K562 (cell line): ENCODE measurements at regions not wholly inside any gene's neighbourhood (a gene's known extent, or its start where the extent isn't known, plus 50 kb on each side); places are given as distances from the start of the nearest gene placed in this dataset.
A peak's percentile ranks its signal among the peaks of the same experiment; 100 is the strongest.

Experiments
- ATAC-seq: fragments of 200-7000 bp; cut with Tn5 transposase; 3 replicates; pipeline ENCODE4 v1.9.1; 2020; ENCODE audit warnings: moderate library complexity
- BruUV-seq: library from RNA; stranded (reverse); fragments of 400-500 nt; replicated peaks from 2 replicates; lab custom pipeline; 2021; lab: Mats Ljungman, UMichigan
- CTCF ChIA-PET: fragments of 300-600 bp; formaldehyde crosslinking; extraction: SDS; loops from one replicate; lab custom pipeline; 2021; ENCODE audit warnings: low intra/inter-chr PET ratio; lab: Yijun Ruan, JAX
- POLR2A ChIA-PET: fragments of 300-600, 350-650 bp; sonication (Branson Sonifier 250); formaldehyde crosslinking; extraction: SDS; loops from one replicate; lab custom pipeline; 2021; ENCODE audit warnings: antibody characterized with exemption, inconsistent platforms; lab: Yijun Ruan, JAX
- DNase-seq, 4 experiments: peaks; one replicate each; pipeline versions ENCODE4 v3.0.0 to v3.0.0-alpha.2; 2011 to 2018; ENCODE audit warnings: low spot score in 3 of 4, mixed read lengths in 3 of 4; ENCODE audit errors: extremely low read depth in 1 of 4
- FAIRE-seq: peaks from 2 replicates; lab custom pipeline; 2011; peaks lifted over from hg19 to GRCh38; lab: Jason Lieb, UNC
- H2AFZ ChIP-seq: 2 replicates; pipeline ENCODE4 v1.6.0; 2011; ENCODE audit warnings: low read depth, low read length, control low read depth, inconsistent platforms
- H3K27ac ChIP-seq: fragments of 200-600 bp; 3 replicates; pipeline ENCODE4 v1.8.0; 2011; ENCODE audit warnings: low read depth, mild to moderate bottlenecking, control low read depth, inconsistent platforms, low read length, moderate library complexity, mixed read lengths; ENCODE audit errors: extremely low read depth
- H3K27me3 ChIP-seq, 2 experiments: fragments of 300-600 bp in 1 of 2; 2 replicates in 1 of 2; 3 replicates in 1 of 2; pipeline versions ENCODE4 v1.6.0 to v1.8.0; 2011; ENCODE audit warnings: inconsistent platforms in 2 of 2, low read length in 2 of 2, mild to moderate bottlenecking in 1 of 2, mixed read lengths in 1 of 2, moderate library complexity in 1 of 2; ENCODE audit not compliant: control insufficient read depth in 2 of 2, insufficient read depth in 2 of 2
- H3K36me3 ChIP-seq: fragments of 300-600 bp; 3 replicates; pipeline ENCODE4 v1.8.0; 2011; ENCODE audit warnings: mild to moderate bottlenecking, low read length, inconsistent platforms; ENCODE audit not compliant: control insufficient read depth, insufficient read depth
- H3K4me1 ChIP-seq, 2 experiments: fragments of 200-600 bp in 1 of 2; replicated peaks in 1 of 2; 2 replicates in 1 of 2; 3 replicates in 1 of 2; pipeline versions ENCODE4 v1.5.1 to v1.8.0; 2011; ENCODE audit warnings: inconsistent platforms in 2 of 2, low read length in 2 of 2, mild to moderate bottlenecking in 1 of 2, mixed read lengths in 1 of 2, moderate library complexity in 1 of 2; ENCODE audit not compliant: control insufficient read depth in 2 of 2, insufficient read depth in 2 of 2
- H3K4me2 ChIP-seq: 2 replicates; pipeline ENCODE4 v1.6.1; 2011; ENCODE audit warnings: low read length, control low read depth, inconsistent platforms, mixed read lengths; ENCODE audit not compliant: insufficient read depth
- H3K4me3 ChIP-seq: fragments of 200-600 bp; sonication (generic), shearing (Covaris generic); 2 replicates; pipeline ENCODE4 v1.5.1; 2016; ENCODE audit warnings: control low read depth, inconsistent platforms
- H3K79me2 ChIP-seq: fragments of 200-600 bp; 3 replicates; pipeline ENCODE4 v1.8.0; 2011; ENCODE audit warnings: low read length, inconsistent platforms; ENCODE audit not compliant: control insufficient read depth, insufficient read depth
- H3K9ac ChIP-seq, 2 experiments: 2 replicates each; pipeline versions ENCODE4 v1.6.0 to v1.6.1; 2011; ENCODE audit warnings: low read depth in 2 of 2, low read length in 2 of 2, control low read depth in 1 of 2, inconsistent platforms in 1 of 2, mild to moderate bottlenecking in 1 of 2, mixed read lengths in 1 of 2; ENCODE audit not compliant: insufficient read depth in 1 of 2
- H3K9me1 ChIP-seq: one replicate; pipeline ENCODE4 v1.6.0; 2011; ENCODE audit warnings: inconsistent platforms, mild to moderate bottlenecking, low read length, moderate library complexity; ENCODE audit not compliant: control insufficient read depth, insufficient read depth
- H3K9me3 ChIP-seq: replicated peaks from 2 replicates; pipeline ENCODE4 v1.5.1; 2011; ENCODE audit warnings: low read depth, low read length, inconsistent platforms; ENCODE audit not compliant: control insufficient read depth, insufficient read depth
- H4K20me1 ChIP-seq: replicated peaks from 2 replicates; pipeline ENCODE4 v1.6.1; 2011; ENCODE audit warnings: low read length, inconsistent platforms, mixed read lengths; ENCODE audit not compliant: control insufficient read depth, insufficient read depth
- CHCHD3 ChIP-seq: fragments of 250-450 bp; sonication (Bioruptor Pico); IDR thresholded peaks from 2 replicates; pipeline ENCODE4 v2.1.2; 2022; ENCODE audit warnings: mild to moderate bottlenecking
- CSDE1 ChIP-seq, 2 experiments: fragments of 450-650 bp; IDR thresholded peaks; 2 replicates each; pipeline ENCODE4 v1.6.1; 2016; ENCODE audit warnings: mild to moderate bottlenecking in 1 of 2
- CUX1 ChIP-seq: fragments of 200-800 bp; sonication (Bioruptor generic); IDR thresholded peaks from 2 replicates; pipeline ENCODE4 v1.6.1; 2016; ENCODE audit warnings: missing genetic modification characterization, missing compliant biosample characterization
- E2F3 ChIP-seq: fragments of 250-450 bp; sonication (Bioruptor Pico); IDR thresholded peaks from 2 replicates; pipeline ENCODE4 v1.4.0; 2020; ENCODE audit warnings: mild to moderate bottlenecking
- FUS ChIP-seq: fragments of 200-400 bp; formaldehyde crosslinking; optimal IDR thresholded peaks from 2 replicates; pipeline ENCODE3; 2017; ENCODE audit warnings: low read depth, low read length
- GATAD2B ChIP-seq: fragments of 450-650 bp; IDR thresholded peaks from 2 replicates; pipeline ENCODE4 v1.6.1; 2017; ENCODE audit warnings: mild to moderate bottlenecking, borderline replicate concordance
- HNRNPUL1 ChIP-seq: fragments of 200-400 bp; formaldehyde crosslinking; IDR thresholded peaks from 2 replicates; pipeline ENCODE4 v1.6.1; 2017; ENCODE audit warnings: low read length
- POU5F1 ChIP-seq: fragments of 150-350 bp; IDR thresholded peaks from 2 replicates; pipeline ENCODE4 v1.6.1; 2014; ENCODE audit warnings: borderline replicate concordance, low read length, low read depth, mild to moderate bottlenecking; ENCODE audit not compliant: partially characterized antibody
- PRMT5 ChIP-seq: sonication (generic); formaldehyde crosslinking; IDR thresholded peaks from 2 replicates; pipeline ENCODE4 v1.5.0; 2020; ENCODE audit warnings: missing genetic modification reagents
- PYGO2 ChIP-seq: fragments of 450-650 bp; IDR thresholded peaks from 2 replicates; pipeline ENCODE4 v1.6.1; 2016; ENCODE audit warnings: mild to moderate bottlenecking, missing genetic modification characterization, moderate library complexity, missing compliant biosample characterization
- RBBP5 ChIP-seq: fragments of 200-600 bp; sonication (generic); IDR thresholded peaks from 2 replicates; pipeline ENCODE4 v1.6.1; 2012; ENCODE audit warnings: borderline replicate concordance, mild to moderate bottlenecking, low read length, control low read depth, inconsistent platforms; ENCODE audit not compliant: insufficient read depth, poor library complexity, severe bottlenecking
- RBM34 ChIP-seq: fragments of 200-400 bp; formaldehyde crosslinking; IDR thresholded peaks from 2 replicates; pipeline ENCODE4 v1.6.1; 2018; ENCODE audit warnings: low read length, borderline replicate concordance; ENCODE audit not compliant: insufficient read depth
- WHSC1 ChIP-seq: IDR thresholded peaks from one replicate; pipeline ENCODE4 v1.6.1; 2012; ENCODE audit warnings: low read length, control low read depth, inconsistent platforms
- ZNF165 ChIP-seq: fragments of 250-450 bp; sonication (Bioruptor Pico); IDR thresholded peaks from 2 replicates; pipeline ENCODE4 v1.4.0; 2020; ENCODE audit warnings: borderline replicate concordance
- ZNF224 ChIP-seq: sonication (generic); formaldehyde crosslinking; IDR thresholded peaks from 2 replicates; pipeline ENCODE4 v1.8.0; 2022; ENCODE audit warnings: mild to moderate bottlenecking, missing genetic modification reagents
- ZNF232 ChIP-seq: sonication (generic); formaldehyde crosslinking; IDR thresholded peaks from 2 replicates; pipeline ENCODE4 v1.8.0; 2022; ENCODE audit warnings: mild to moderate bottlenecking, missing genetic modification reagents
- ZNF57 ChIP-seq: fragments of 450-650 bp; formaldehyde crosslinking; IDR thresholded peaks from 2 replicates; pipeline ENCODE4 v1.4.0; 2020; ENCODE audit warnings: mild to moderate bottlenecking, moderate library complexity
- WGBS: fragments of 100-300 bp; shearing (Covaris generic); methylation state at CpG from one replicate; pipeline ENCODE4 v1.1.6; 2016; ENCODE audit warnings: low coverage, mixed read lengths; ENCODE audit not compliant: insufficient coverage; ENCODE audit errors: missing lambda C conversion rate; 5-methylcytosine and 5-hydroxymethylcytosine counted together
- in situ Hi-C: fragments of 300-500 bp; cut with MboI; formaldehyde crosslinking; loops from 4 replicates; pipeline ENCODE4 v1.15.0; 2018; ENCODE audit warnings: inconsistent platforms, mixed read lengths
- intact Hi-C: fragments of 100-400 bp; cut with micrococcal nuclease; formaldehyde crosslinking; loops from 2 replicates; pipeline ENCODE4 v1.14.2; 2022
- TF ChIP-seq, protein P1 (sequence below), 3 experiments: fragments of 200-800 bp in 1 of 3; sonication (Bioruptor generic) in 1 of 3; sonication (generic) in 1 of 3; formaldehyde crosslinking in 1 of 3; IDR thresholded peaks; 2 replicates each; pipeline versions ENCODE4 v1.6.1 to v1.8.0; 2016 to 2022; ENCODE audit warnings: mild to moderate bottlenecking in 2 of 3, missing compliant biosample characterization in 2 of 3, missing genetic modification characterization in 2 of 3, missing genetic modification reagents in 1 of 3

GRCh38 chr22:42328784-42329145 lies 58.3 kb upstream of the TCF20 start:
- H2AFZ ChIP-seq = no peak overlapping the region
- in situ Hi-C loops = no loop called here
- CTCF ChIA-PET = no interaction called here
- H3K27me3 ChIP-seq = peaks cover 0 to 35% of the 10 kb centered on the region in 2 experiments; a peak in 2 of 5 replicates
- no peaks in the 10 kb centered on the region for H3K9me1 ChIP-seq
- peaks cover 0 to 32% of the 10 kb centered on the region in 2 experiments; a peak in 2 of 5 replicates for H3K4me1 ChIP-seq
- intact Hi-C loops = no loop called here
- H3K4me2 ChIP-seq = no peak overlapping the region
- H3K79me2 ChIP-seq = no peaks in the 10 kb centered on the region
- DNase-seq (no peak), ATAC-seq (no peak), FAIRE-seq (no peak)
- H3K9me3 ChIP-seq = no peaks in the 10 kb centered on the region
- BruUV-seq = no TSS peak
- H4K20me1 ChIP-seq = peaks cover 6% of the 10 kb centered on the region; the same call in 1 of the 2 replicates
- H3K4me3 ChIP-seq = no peak overlapping the region
- WGBS = 4% methylated on average over 6 of the region's 8 CpGs
- no peak overlapping the region for H3K27ac ChIP-seq
- POLR2A ChIA-PET = interaction anchor here (1.2 kb wide), 1 partner anchor 13 kb away, joined by 3 read pairs; no protein-coding TSS in a partner anchor
- H3K36me3 ChIP-seq = no peaks in the 10 kb centered on the region
- peak overlapping the region in 1 of 2 experiments; percentile 17; a peak in 1 of 4 replicates for H3K9ac ChIP-seq
- TF ChIP-seq CHCHD3 (CRISPR knock-in tag) (no peak), RBBP5 (no peak), E2F3 (CRISPR knock-in tag) (no peak), HNRNPUL1 (no peak), ZNF57 (CRISPR knock-in tag) (no peak), ZNF165 (CRISPR knock-in tag) (no peak), ZNF224 (CRISPR knock-in tag) (no peak), GATAD2B (no peak), RBM34 (no peak), PRMT5 (no peak), FUS (no peak), CUX1 (CRISPR knock-in tag) (no peak), CSDE1 (IDR thresholded peaks at IDR 0.05) (no peak), WHSC1 (no peak), ZNF232 (CRISPR knock-in tag) (no peak), POU5F1 (no peak), PYGO2 (tag) (no peak)
- TF ChIP-seq, protein P1, sequence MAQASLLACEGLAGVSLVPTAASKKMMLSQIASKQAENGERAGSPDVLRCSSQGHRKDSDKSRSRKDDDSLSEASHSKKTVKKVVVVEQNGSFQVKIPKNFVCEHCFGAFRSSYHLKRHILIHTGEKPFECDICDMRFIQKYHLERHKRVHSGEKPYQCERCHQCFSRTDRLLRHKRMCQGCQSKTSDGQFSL (CRISPR knock-in tag; IDR thresholded peaks at IDR 0.05) = no peak
- TF ChIP-seq, protein P1 (tag; IDR thresholded peaks at IDR 0.05) = no peak
